Activated T-cell treated with anti-CD3 and anti-CD28 coated beads, Interleukin-2, amount 50 U/mL, for 4 hours (primary cell): ENCODE measurements at regions not wholly inside any gene's neighbourhood (a gene's known extent, or its start where the extent isn't known, plus 50 kb on each side); places are given as distances from the start of the nearest gene placed in this dataset.
"Not testable (repeated sequence)": the region's sequence is repeated elsewhere in the genome, so short reads cannot be mapped to it uniquely, and the experiment has no call there.

Experiments used
- ATAC-seq, 2 donors: fragments of 200-7000 bp; cut with Tn5 transposase; one replicate each; pipeline ENCODE4 v1.10.0; 2021
- DNase-seq: peaks from one replicate; pipeline ENCODE4 v3.0.0-alpha.2; 2020
- H3K27me3 Mint-ChIP-seq: one replicate; pipeline ENCODE4 v1.8.0; 2021; ENCODE audit warnings: low read depth, mixed read lengths
- H3K36me3 Mint-ChIP-seq: one replicate; pipeline ENCODE4 v1.8.0; 2022; ENCODE audit warnings: mixed read lengths; ENCODE audit not compliant: insufficient read depth
- H3K4me1 Mint-ChIP-seq: one replicate; pipeline ENCODE4 v1.8.0; 2021; ENCODE audit warnings: low read depth, mixed read lengths
- H3K4me3 Mint-ChIP-seq: one replicate; pipeline ENCODE4 v1.8.0; 2021; ENCODE audit warnings: mild to moderate bottlenecking, moderate library complexity, mixed read lengths
- H3K9me3 Mint-ChIP-seq: one replicate; pipeline ENCODE4 v1.8.0; 2021; ENCODE audit warnings: mixed read lengths

- Mint-ChIP-seq H3K4me3 (no peak overlapping the region), H3K27me3 (no peaks in the 10 kb centered on the region), H3K9me3 (peaks cover 10% of the 10 kb centered on the region), H3K4me1 (no peaks in the 10 kb centered on the region), H3K36me3 (no peaks in the 10 kb centered on the region)
- DNase-seq = no peak
- ATAC-seq = no peak
Measured at GRCh38 chr18:40120796-40121391, 1834.1 kb upstream of the PIK3C3 start.

- Mint-ChIP-seq H3K27me3 (no peaks in the 10 kb centered on the region), H3K36me3 (no peaks in the 10 kb centered on the region), H3K9me3 (peaks cover 10% of the 10 kb centered on the region), H3K4me1 (no peaks in the 10 kb centered on the region), H3K4me3 (no peak overlapping the region)
- no peak for DNase-seq
- ATAC-seq = no peak
Measured at GRCh38 chr18:40120356-40120755, 1834.7 kb upstream of the PIK3C3 start.

GRCh38 chr18:40119581-40119980, 1835.5 kb upstream of the PIK3C3 start:
- not testable (repeated sequence) for DNase-seq, ATAC-seq

GRCh38 chr18:40110455-40110854, 1844.6 kb upstream of the PIK3C3 start:
- no peaks in the 10 kb centered on the region for H3K27me3 Mint-ChIP-seq
- DNase-seq (no peak), ATAC-seq (no peak)
- H3K36me3 Mint-ChIP-seq = no peaks in the 10 kb centered on the region
- H3K9me3 Mint-ChIP-seq = peaks cover 14% of the 10 kb centered on the region
- no peaks in the 10 kb centered on the region for H3K4me1 Mint-ChIP-seq
- H3K4me3 Mint-ChIP-seq = no peak overlapping the region

More at GRCh38 chr18:40119581-40119980, 1835.5 kb upstream of the PIK3C3 start:
- not testable (repeated sequence) for H3K4me3 Mint-ChIP-seq, H3K9me3 Mint-ChIP-seq, H3K36me3 Mint-ChIP-seq, H3K4me1 Mint-ChIP-seq, H3K27me3 Mint-ChIP-seq

GRCh38 chr18:40109252-40110049, 1845.6 kb upstream of the PIK3C3 start:
- H3K27me3 Mint-ChIP-seq = no peaks in the 10 kb centered on the region
- H3K9me3 Mint-ChIP-seq = peaks cover 14% of the 10 kb centered on the region
- H3K4me3 Mint-ChIP-seq = no peak overlapping the region
- ATAC-seq (no peak), DNase-seq (no peak)
- no peaks in the 10 kb centered on the region for H3K4me1 Mint-ChIP-seq
- no peaks in the 10 kb centered on the region for H3K36me3 Mint-ChIP-seq

- H3K4me1 Mint-ChIP-seq = no peaks in the 10 kb centered on the region
- H3K36me3 Mint-ChIP-seq = no peaks in the 10 kb centered on the region
- no peaks in the 10 kb centered on the region for H3K27me3 Mint-ChIP-seq
- DNase-seq (no peak), ATAC-seq (no peak)
- peaks cover 15% of the 10 kb centered on the region for H3K9me3 Mint-ChIP-seq
- no peak overlapping the region for H3K4me3 Mint-ChIP-seq
Measured at GRCh38 chr18:40108596-40108995, 1846.4 kb upstream of the PIK3C3 start.

GRCh38 chr18:40102903-40103302, 1852.1 kb upstream of the PIK3C3 start:
- Mint-ChIP-seq H3K9me3 (peaks cover 12% of the 10 kb centered on the region), H3K36me3 (no peaks in the 10 kb centered on the region), H3K27me3 (no peaks in the 10 kb centered on the region), H3K4me1 (no peaks in the 10 kb centered on the region), H3K4me3 (no peak overlapping the region)
- DNase-seq (no peak), ATAC-seq (no peak)

GRCh38 chr18:40099641-40100040, 1855.4 kb upstream of the PIK3C3 start:
- Mint-ChIP-seq H3K4me3 (no peak overlapping the region), H3K27me3 (no peaks in the 10 kb centered on the region), H3K36me3 (no peaks in the 10 kb centered on the region), H3K9me3 (peaks cover 12% of the 10 kb centered on the region), H3K4me1 (no peaks in the 10 kb centered on the region)
- DNase-seq (no peak), ATAC-seq (no peak)

- Mint-ChIP-seq H3K4me1 (no peaks in the 10 kb centered on the region), H3K9me3 (peaks cover 8% of the 10 kb centered on the region), H3K4me3 (no peak overlapping the region), H3K36me3 (no peaks in the 10 kb centered on the region), H3K27me3 (no peaks in the 10 kb centered on the region)
- no peak for ATAC-seq
- no peak for DNase-seq
Measured at GRCh38 chr18:40096675-40097074, 1858.4 kb upstream of the PIK3C3 start.

- Mint-ChIP-seq H3K4me1 (no peaks in the 10 kb centered on the region), H3K36me3 (no peaks in the 10 kb centered on the region), H3K9me3 (peaks cover 7% of the 10 kb centered on the region), H3K27me3 (no peaks in the 10 kb centered on the region), H3K4me3 (no peak overlapping the region)
- ATAC-seq = no peak
- DNase-seq = no peak
Measured at GRCh38 chr18:40094441-40094840, 1860.6 kb upstream of the PIK3C3 start.

- Mint-ChIP-seq H3K4me1 (no peaks in the 10 kb centered on the region), H3K9me3 (peaks cover 18% of the 10 kb centered on the region), H3K27me3 (no peaks in the 10 kb centered on the region), H3K4me3 (no peak overlapping the region), H3K36me3 (no peaks in the 10 kb centered on the region)
- DNase-seq (no peak), ATAC-seq (no peak)
Measured at GRCh38 chr18:40088130-40088529, 1866.9 kb upstream of the PIK3C3 start.

- no peak for DNase-seq
- Mint-ChIP-seq H3K4me3 (no peak overlapping the region), H3K9me3 (no peaks in the 10 kb centered on the region), H3K4me1 (no peaks in the 10 kb centered on the region), H3K36me3 (no peaks in the 10 kb centered on the region), H3K27me3 (no peaks in the 10 kb centered on the region)
- ATAC-seq = no peak
Measured at GRCh38 chr18:40079786-40080185, 1875.2 kb upstream of the PIK3C3 start.

GRCh38 chr18:40075616-40076015, 1879.4 kb upstream of the PIK3C3 start:
- no peak for DNase-seq
- no peaks in the 10 kb centered on the region for H3K27me3 Mint-ChIP-seq

GRCh38 chr18:40072761-40073160, 1882.3 kb upstream of the PIK3C3 start:
- Mint-ChIP-seq H3K4me1 (no peaks in the 10 kb centered on the region), H3K36me3 (no peaks in the 10 kb centered on the region), H3K9me3 (peaks cover 9% of the 10 kb centered on the region), H3K4me3 (no peak overlapping the region), H3K27me3 (no peaks in the 10 kb centered on the region)
- ATAC-seq = no peak
- DNase-seq = no peak

More at GRCh38 chr18:40075616-40076015, 1879.4 kb upstream of the PIK3C3 start:
- Mint-ChIP-seq H3K36me3 (no peaks in the 10 kb centered on the region), H3K4me3 (no peak overlapping the region), H3K9me3 (peaks cover 4% of the 10 kb centered on the region), H3K4me1 (no peaks in the 10 kb centered on the region)
- ATAC-seq = no peak

GRCh38 chr18:40066368-40066767, 1888.7 kb upstream of the PIK3C3 start:
- no peaks in the 10 kb centered on the region for H3K4me1 Mint-ChIP-seq
- no peaks in the 10 kb centered on the region for H3K27me3 Mint-ChIP-seq
- no peak for DNase-seq
- no peaks in the 10 kb centered on the region for H3K36me3 Mint-ChIP-seq
- peaks cover 14% of the 10 kb centered on the region for H3K9me3 Mint-ChIP-seq
- no peak overlapping the region for H3K4me3 Mint-ChIP-seq
- ATAC-seq = no peak
